COR-L47 (cell line): ENCODE measurements at regions not wholly inside any gene's neighbourhood (a gene's known extent, or its start where the extent isn't known, plus 50 kb on each side); places are given as distances from the start of the nearest gene placed in this dataset.

Experiments
- DNase-seq: peaks from one replicate; lab custom pipeline; 2025; lab: John Stamatoyannopoulos, UW

GRCh38 chr2:120936476-120937334 lies 201.0 kb downstream of the GLI2 start:
- no peak for DNase-seq

GRCh38 chr2:120937686-120938044 lies 202.0 kb downstream of the GLI2 start:
- DNase-seq, result no peak

- DNase-seq, result no peak
These were observed 202.5 kb downstream of the GLI2 start for GRCh38 chr2:120938045-120938771.

- DNase-seq, result no peak
These were observed 204.1 kb downstream of the GLI2 start for GRCh38 chr2:120939595-120940318.

GRCh38 chr2:120940319-120940696 lies 204.6 kb downstream of the GLI2 start:
- DNase-seq, result no peak

GRCh38 chr2:120940726-120941256 lies 205.1 kb downstream of the GLI2 start:
- DNase-seq, result no peak

GRCh38 chr2:120941571-120942120 lies 206.0 kb downstream of the GLI2 start:
- DNase-seq, result no peak

- no peak for DNase-seq
These were observed 207.0 kb downstream of the GLI2 start for GRCh38 chr2:120942658-120943057.

GRCh38 chr2:120943403-120944034 lies 207.9 kb downstream of the GLI2 start:
- no peak for DNase-seq

- no peak for DNase-seq
These were observed 208.9 kb downstream of the GLI2 start for GRCh38 chr2:120944575-120944974.

GRCh38 chr2:120945091-120945490 lies 209.4 kb downstream of the GLI2 start:
- DNase-seq, result no peak

- DNase-seq, result no peak
These were observed 210.3 kb downstream of the GLI2 start for GRCh38 chr2:120945832-120946499.

- no peak for DNase-seq
These were observed 211.7 kb downstream of the GLI2 start for GRCh38 chr2:120947327-120947726.

- no peak for DNase-seq
These were observed 212.5 kb downstream of the GLI2 start for GRCh38 chr2:120947982-120948661.

- no peak for DNase-seq
These were observed 213.0 kb downstream of the GLI2 start for GRCh38 chr2:120948662-120949011.

- peak; percentile 39 for DNase-seq
These were observed 213.6 kb downstream of the GLI2 start for GRCh38 chr2:120949027-120949956.

- DNase-seq, result no peak
These were observed 214.4 kb downstream of the GLI2 start for GRCh38 chr2:120949957-120950590.

GRCh38 chr2:120951693-120952092 lies 216.0 kb downstream of the GLI2 start:
- DNase-seq, result no peak

GRCh38 chr2:120952318-120952717 lies 216.7 kb downstream of the GLI2 start:
- no peak for DNase-seq
